Tibial nerve (tissue), 4 donors: ENCODE measurements at regions not wholly inside any gene's neighbourhood (a gene's known extent, or its start where the extent isn't known, plus 50 kb on each side); places are given as distances from the start of the nearest gene placed in this dataset.

ENCODE experiments used
- DNase-seq, 2 donors: peaks; one replicate each; pipeline ENCODE4 v3.0.0-alpha.2; 2019; ENCODE audit warnings: low spot score in 2 of 2
- H3K27ac ChIP-seq, 4 donors: fragments of 200-600 bp; sonication (generic) in 3 of 4; one replicate each; pipeline ENCODE4 v1.5.1; 2017 to 2019; ENCODE audit warnings: mild to moderate bottlenecking in 1 of 4
- H3K27me3 ChIP-seq, 2 donors: fragments of 200-600 bp; sonication (generic) in 1 of 2; one replicate each; pipeline versions ENCODE4 v1.5.1 to v1.6.0; 2017 to 2019
- H3K36me3 ChIP-seq, 3 donors: fragments of 200-600 bp; sonication (generic); one replicate each; pipeline ENCODE4 v1.5.1; 2018 to 2019
- H3K4me1 ChIP-seq, 4 donors: fragments of 200-600 bp; sonication (generic) in 3 of 4; one replicate each; pipeline ENCODE4 v1.5.1; 2017 to 2019
- H3K4me3 ChIP-seq, 4 donors: fragments of 200-600 bp; sonication (generic) in 3 of 4; one replicate each; pipeline ENCODE4 v1.5.1; 2017 to 2019; ENCODE audit warnings: mild to moderate bottlenecking in 1 of 4, moderate library complexity in 1 of 4
- H3K9me3 ChIP-seq, 4 donors: fragments of 200-600 bp; sonication (generic) in 3 of 4; one replicate each; pipeline ENCODE4 v1.5.1; 2017 to 2019
- CTCF ChIP-seq, 5 experiments: fragments of 200-600 bp in 3 of 5; fragments of 450-650 bp in 2 of 5; sonication (generic) in 3 of 5; IDR thresholded peaks; one replicate each; pipeline ENCODE4 v1.5.1; 2016 to 2019; ENCODE audit warnings: antibody characterized with exemption in 5 of 5, mild to moderate bottlenecking in 3 of 5, moderate library complexity in 2 of 5
- EP300 ChIP-seq, 2 donors: sonication (generic); formaldehyde crosslinking; IDR thresholded peaks; one replicate each; pipeline ENCODE4 v1.6.1; 2017; ENCODE audit warnings: antibody characterized with exemption in 2 of 2, mild to moderate bottlenecking in 1 of 2
- POLR2A ChIP-seq, 2 donors: fragments of 450-650 bp; IDR thresholded peaks; one replicate each; pipeline ENCODE4 v1.6.1; 2017; ENCODE audit warnings: antibody characterized with exemption in 2 of 2, mild to moderate bottlenecking in 2 of 2, moderate library complexity in 2 of 2
- WGBS, 2 donors: methylation state at CpG; one replicate each; pipeline ENCODE4 v1.1.5; 2018; 5-methylcytosine and 5-hydroxymethylcytosine counted together

GRCh38 chr7:125085084-125085483 lies 155.5 kb upstream of the POT1 start:
- DNase-seq: no peak

DNA sequence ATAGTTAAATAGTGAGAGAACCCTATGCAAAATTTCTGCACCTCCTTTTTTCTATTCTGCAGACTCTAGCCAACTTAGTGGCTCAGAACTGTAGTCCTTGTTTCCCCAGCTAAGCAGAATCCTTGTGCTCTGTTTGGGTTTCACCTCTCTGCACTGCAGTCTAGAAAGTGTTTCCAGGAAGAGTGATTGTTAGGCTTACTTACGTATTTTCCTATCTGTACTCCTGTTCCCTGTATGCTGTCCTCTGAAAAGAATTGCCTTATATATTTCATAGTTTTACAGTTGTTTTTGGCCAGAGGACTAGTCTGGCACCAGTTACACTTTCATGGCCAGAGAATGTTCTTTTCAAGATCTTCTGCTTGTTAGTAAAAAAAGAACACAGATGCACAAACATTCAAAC lies 154.6 kb upstream of the POT1 start:
- Histone ChIP-seq H3K9me3 (no peaks in the 10 kb centered on the region), H3K36me3 (no peaks in the 10 kb centered on the region), H3K4me1 (no peaks in the 10 kb centered on the region), H3K27me3 (no peaks in the 10 kb centered on the region), H3K27ac (no peak overlapping the region), H3K4me3 (no peak overlapping the region)
- no peak for DNase-seq
- no peak for TF ChIP-seq CTCF (IDR thresholded peaks at IDR 0.05)
- TF ChIP-seq EP300 (IDR thresholded peaks at IDR 0.05): no peak
- TF ChIP-seq POLR2A (IDR thresholded peaks at IDR 0.05): no peak
- WGBS, 2 donors: 28 to 40% methylated on average over 1 of the region's 1 CpG

More at GRCh38 chr7:125085084-125085483, 155.5 kb upstream of the POT1 start:
- no peaks in the 10 kb centered on the region for H3K9me3 ChIP-seq
- H3K4me1 ChIP-seq: no peaks in the 10 kb centered on the region
- H3K27ac ChIP-seq: no peak overlapping the region
- no peak overlapping the region for H3K4me3 ChIP-seq
- H3K27me3 ChIP-seq: no peaks in the 10 kb centered on the region
- no peaks in the 10 kb centered on the region for H3K36me3 ChIP-seq
- TF ChIP-seq POLR2A (IDR thresholded peaks at IDR 0.05) (no peak), CTCF (IDR thresholded peaks at IDR 0.05) (no peak), EP300 (IDR thresholded peaks at IDR 0.05) (no peak)

GRCh38 chr7:125074141-125074540 lies 144.5 kb upstream of the POT1 start:
- H3K27me3 ChIP-seq: no peaks in the 10 kb centered on the region
- H3K9me3 ChIP-seq: no peaks in the 10 kb centered on the region
- 75 to 77% methylated on average over 3 of the region's 3 CpGs for WGBS, 2 donors
- DNase-seq: no peak
- no peaks in the 10 kb centered on the region for H3K36me3 ChIP-seq
- H3K4me3 ChIP-seq: no peak overlapping the region
- H3K4me1 ChIP-seq: no peaks in the 10 kb centered on the region
- no peak overlapping the region for H3K27ac ChIP-seq
- no peak for TF ChIP-seq CTCF (IDR thresholded peaks at IDR 0.05)
- TF ChIP-seq EP300 (IDR thresholded peaks at IDR 0.05): no peak
- no peak for TF ChIP-seq POLR2A (IDR thresholded peaks at IDR 0.05)

GRCh38 chr7:125065546-125065945 lies 135.9 kb upstream of the POT1 start:
- H3K4me3 ChIP-seq: no peak overlapping the region
- H3K9me3 ChIP-seq: peaks cover 0 to 9% (median 0%) of the 10 kb centered on the region in 4 donors
- WGBS, 2 donors: 90 to 94% methylated on average over 1 of the region's 1 CpG
- H3K4me1 ChIP-seq: peaks cover 0 to 6% (median 0%) of the 10 kb centered on the region in 4 donors
- no peak overlapping the region for H3K27ac ChIP-seq
- H3K36me3 ChIP-seq: no peaks in the 10 kb centered on the region
- no peak for DNase-seq
- no peaks in the 10 kb centered on the region for H3K27me3 ChIP-seq
- no peak for TF ChIP-seq EP300 (IDR thresholded peaks at IDR 0.05)
- no peak for TF ChIP-seq CTCF (IDR thresholded peaks at IDR 0.05)
- no peak for TF ChIP-seq POLR2A (IDR thresholded peaks at IDR 0.05)

DNA sequence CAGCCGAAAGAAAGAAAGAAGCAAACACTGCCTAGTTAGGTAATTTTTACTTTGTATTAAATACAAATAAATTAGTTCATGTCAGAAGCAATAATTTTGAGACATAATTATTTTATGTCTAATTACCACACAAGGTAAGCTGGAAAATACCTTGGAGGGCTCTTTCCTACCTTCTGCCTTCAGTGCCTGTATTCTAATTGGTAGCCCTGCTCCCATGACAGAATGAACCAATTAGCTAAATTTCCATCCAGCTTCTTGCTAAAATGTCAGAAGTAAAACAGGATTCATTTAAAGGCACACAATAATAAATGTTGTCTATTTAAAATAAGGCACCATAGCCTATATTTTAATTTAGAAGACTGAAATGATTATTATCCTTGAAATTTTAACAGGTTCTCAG lies 135.4 kb upstream of the POT1 start:
- Histone ChIP-seq H3K27me3 (no peaks in the 10 kb centered on the region), H3K36me3 (no peaks in the 10 kb centered on the region), H3K4me3 (no peak overlapping the region), H3K9me3 (peaks cover 0 to 9% (median 0%) of the 10 kb centered on the region in 4 donors), H3K4me1 (peaks cover 0 to 7% (median 0%) of the 10 kb centered on the region in 4 donors), H3K27ac (no peak overlapping the region)
- TF ChIP-seq EP300 (IDR thresholded peaks at IDR 0.05): no peak
- TF ChIP-seq CTCF (IDR thresholded peaks at IDR 0.05): no peak
- TF ChIP-seq POLR2A (IDR thresholded peaks at IDR 0.05): no peak
- WGBS, 2 donors: 88 to 96% methylated on average over 1 of the region's 1 CpG
- no peak for DNase-seq
